Lower leg skin (tissue), 3 donors: ENCODE measurements at regions not wholly inside any gene's neighbourhood (a gene's known extent, or its start where the extent isn't known, plus 50 kb on each side); places are given as distances from the start of the nearest gene placed in this dataset.

ENCODE experiments used
- CTCF ChIP-seq, 3 donors: fragments of 450-650 bp; IDR thresholded peaks; one replicate each; pipeline ENCODE4 v1.5.1; 2016; ENCODE audit warnings: antibody characterized with exemption in 3 of 3, mild to moderate bottlenecking in 3 of 3, moderate library complexity in 2 of 3
- POLR2A ChIP-seq, 2 donors: fragments of 450-650 bp; IDR thresholded peaks; one replicate each; pipeline ENCODE4 v1.6.1; 2016 to 2017; ENCODE audit warnings: antibody characterized with exemption in 2 of 2, mild to moderate bottlenecking in 1 of 2, moderate library complexity in 1 of 2

GRCh38 chr12:105803292-105803691 is 335.5 kb downstream of the NUAK1 start:
- TF ChIP-seq CTCF (IDR thresholded peaks at IDR 0.05) (no peak), POLR2A (IDR thresholded peaks at IDR 0.05) (no peak)
